VCaP (cell line): ENCODE measurements at regions not wholly inside any gene's neighbourhood (a gene's known extent, or its start where the extent isn't known, plus 50 kb on each side); places are given as distances from the start of the nearest gene placed in this dataset.

Experiments used
- H3K27ac ChIP-seq: fragments of 450-650 bp; 2 replicates; pipeline ENCODE4 v1.5.1; 2017
- CTCF ChIP-seq: fragments of 450-650 bp; conservative IDR thresholded peaks from 2 replicates; pipeline ENCODE4 v1.5.1; 2017; ENCODE audit warnings: mild to moderate bottlenecking, moderate library complexity

- no peak for TF ChIP-seq CTCF
These were observed 56.4 kb upstream of the ISL1 start for GRCh38 chr5:51326844-51327243.

More at GRCh38 chr5:51326844-51327243, 56.4 kb upstream of the ISL1 start:
- no peak overlapping the region for H3K27ac ChIP-seq
